Astrocyte (in vitro differentiated cells and primary cell): ENCODE measurements at regions not wholly inside any gene's neighbourhood (a gene's known extent, or its start where the extent isn't known, plus 50 kb on each side); places are given as distances from the start of the nearest gene placed in this dataset.

ENCODE experiments used
- DNase-seq: peaks from one replicate; pipeline ENCODE4 v3.0.0-alpha.2; 2010; ENCODE audit warnings: low read depth
- FAIRE-seq: peaks from 2 replicates; lab custom pipeline; 2011; peaks lifted over from hg19 to GRCh38; lab: Jason Lieb, UNC
- H2AFZ ChIP-seq: 2 replicates; pipeline ENCODE4 v1.6.0; 2012; ENCODE audit warnings: low read depth, low read length, inconsistent platforms
- H3K27ac ChIP-seq: 2 replicates; pipeline ENCODE4 v1.5.1; 2011; ENCODE audit warnings: low read depth, low read length, inconsistent platforms
- H3K27me3 ChIP-seq: 2 replicates; pipeline ENCODE4 v1.6.0; 2011; ENCODE audit warnings: low read length, inconsistent platforms; ENCODE audit not compliant: insufficient read depth
- H3K36me3 ChIP-seq: 2 replicates; pipeline ENCODE4 v1.5.1; 2011; ENCODE audit warnings: low read length, inconsistent platforms; ENCODE audit not compliant: insufficient read depth
- H3K4me1 ChIP-seq: 2 replicates; pipeline ENCODE4 v1.5.1; 2011; ENCODE audit warnings: low read length, inconsistent platforms; ENCODE audit not compliant: insufficient read depth
- H3K4me2 ChIP-seq: 2 replicates; pipeline ENCODE4 v1.6.0; 2012; ENCODE audit warnings: low read length, inconsistent platforms
- H3K4me3 ChIP-seq: 2 replicates; pipeline ENCODE4 v1.5.1; 2011; ENCODE audit warnings: low read depth, mild to moderate bottlenecking, low read length, inconsistent platforms; ENCODE audit not compliant: insufficient read depth
- H3K79me2 ChIP-seq: 2 replicates; pipeline ENCODE4 v1.6.0; 2012; ENCODE audit warnings: mild to moderate bottlenecking, low read length, inconsistent platforms; ENCODE audit not compliant: insufficient read depth
- H3K9ac ChIP-seq: 2 replicates; pipeline ENCODE4 v1.6.0; 2012; ENCODE audit warnings: mild to moderate bottlenecking, low read length, inconsistent platforms
- H3K9me3 ChIP-seq: 2 replicates; pipeline ENCODE4 v1.5.1; 2012; ENCODE audit warnings: low read depth, mild to moderate bottlenecking, low read length, inconsistent platforms; ENCODE audit not compliant: insufficient read depth
- H4K20me1 ChIP-seq: 2 replicates; pipeline ENCODE4 v1.6.0; 2012; ENCODE audit warnings: low read length, inconsistent platforms; ENCODE audit not compliant: insufficient read depth
- H3K27ac Mint-ChIP-seq: one replicate; pipeline ENCODE4 v1.8.0; 2021; ENCODE audit warnings: mild to moderate bottlenecking, mixed read lengths; ENCODE audit not compliant: unreplicated experiment
- H3K27me3 Mint-ChIP-seq: one replicate; pipeline ENCODE4 v1.8.0; 2021; ENCODE audit warnings: low read depth, mixed read lengths; ENCODE audit not compliant: unreplicated experiment
- H3K36me3 Mint-ChIP-seq: one replicate; pipeline ENCODE4 v1.8.0; 2021; ENCODE audit warnings: low read depth, mixed read lengths; ENCODE audit not compliant: unreplicated experiment
- H3K4me1 Mint-ChIP-seq: one replicate; pipeline ENCODE4 v1.8.0; 2021; ENCODE audit warnings: low read depth, mixed read lengths; ENCODE audit not compliant: unreplicated experiment
- H3K4me3 Mint-ChIP-seq: one replicate; pipeline ENCODE4 v1.8.0; 2021; ENCODE audit warnings: mild to moderate bottlenecking, moderate library complexity, mixed read lengths; ENCODE audit not compliant: unreplicated experiment
- H3K9me3 Mint-ChIP-seq: one replicate; pipeline ENCODE4 v1.8.0; 2021; ENCODE audit warnings: mild to moderate bottlenecking, mixed read lengths; ENCODE audit not compliant: unreplicated experiment
- CTCF ChIP-seq: IDR thresholded peaks from 2 replicates; pipeline ENCODE4 v1.5.1; 2011; ENCODE audit warnings: low read depth, mild to moderate bottlenecking, inconsistent platforms, low read length, moderate library complexity; ENCODE audit not compliant: insufficient read depth
- EZH2 ChIP-seq: IDR thresholded peaks from 2 replicates; pipeline ENCODE4 v1.6.1; 2012; ENCODE audit warnings: mild to moderate bottlenecking, low read length, inconsistent platforms; ENCODE audit not compliant: insufficient read depth

GRCh38 chr11:95371153-95371552 lies 140.2 kb upstream of the SESN3 start:
- no peaks in the 10 kb centered on the region for H3K9me3 ChIP-seq
- TF ChIP-seq EZH2 (no peak), CTCF (no peak)
- H3K9ac ChIP-seq, result no peak overlapping the region
- Mint-ChIP-seq H3K9me3 (no peaks in the 10 kb centered on the region), H3K4me1 (peaks cover 22% of the 10 kb centered on the region), H3K4me3 (no peak overlapping the region), H3K36me3 (no peaks in the 10 kb centered on the region), H3K27me3 (peaks cover 7% of the 10 kb centered on the region), H3K27ac (no peak overlapping the region)
- no peak overlapping the region for H3K4me2 ChIP-seq
- H3K4me1 ChIP-seq, result peaks cover 10% of the 10 kb centered on the region
- H3K27ac ChIP-seq, result no peak overlapping the region
- H3K4me3 ChIP-seq, result no peak overlapping the region
- FAIRE-seq (no peak), DNase-seq (no peak)
- no peaks in the 10 kb centered on the region for H3K36me3 ChIP-seq
- peaks cover 7% of the 10 kb centered on the region for H3K27me3 ChIP-seq
- no peaks in the 10 kb centered on the region for H4K20me1 ChIP-seq
- no peaks in the 10 kb centered on the region for H3K79me2 ChIP-seq
- no peak overlapping the region for H2AFZ ChIP-seq

- Mint-ChIP-seq H3K27me3 (peaks cover 11% of the 10 kb centered on the region), H3K4me3 (no peak overlapping the region), H3K4me1 (peaks cover 20% of the 10 kb centered on the region), H3K9me3 (no peaks in the 10 kb centered on the region), H3K27ac (no peak overlapping the region), H3K36me3 (no peaks in the 10 kb centered on the region)
- DNase-seq, result no peak
- Histone ChIP-seq H3K9me3 (no peaks in the 10 kb centered on the region), H4K20me1 (no peaks in the 10 kb centered on the region), H3K4me3 (no peak overlapping the region), H3K79me2 (no peaks in the 10 kb centered on the region), H3K4me2 (no peak overlapping the region), H3K9ac (no peak overlapping the region), H2AFZ (no peak overlapping the region), H3K27ac (no peak overlapping the region), H3K27me3 (peaks cover 11% of the 10 kb centered on the region), H3K4me1 (peaks cover 4% of the 10 kb centered on the region), H3K36me3 (no peaks in the 10 kb centered on the region)
- TF ChIP-seq EZH2 (no peak), CTCF (no peak)
- no peak for FAIRE-seq
These were observed 136.7 kb upstream of the SESN3 start for GRCh38 chr11:95367726-95368125.

GRCh38 chr11:95365348-95365747 lies 134.3 kb upstream of the SESN3 start:
- no peak overlapping the region for H3K27ac Mint-ChIP-seq
- Histone ChIP-seq H3K4me1 (peaks cover 4% of the 10 kb centered on the region), H3K9me3 (no peaks in the 10 kb centered on the region), H3K4me3 (no peak overlapping the region), H3K27me3 (peaks cover 11% of the 10 kb centered on the region), H3K79me2 (no peaks in the 10 kb centered on the region), H3K36me3 (no peaks in the 10 kb centered on the region), H3K27ac (no peak overlapping the region), H2AFZ (no peak overlapping the region), H4K20me1 (no peaks in the 10 kb centered on the region), H3K9ac (no peak overlapping the region), H3K4me2 (no peak overlapping the region)
- H3K27me3 Mint-ChIP-seq, result peaks cover 10% of the 10 kb centered on the region
- no peaks in the 10 kb centered on the region for H3K9me3 Mint-ChIP-seq
- H3K4me3 Mint-ChIP-seq, result no peak overlapping the region
- H3K36me3 Mint-ChIP-seq, result no peaks in the 10 kb centered on the region
- TF ChIP-seq CTCF (no peak), EZH2 (no peak)
- peaks cover 20% of the 10 kb centered on the region for H3K4me1 Mint-ChIP-seq
- DNase-seq (no peak), FAIRE-seq (no peak)
